GM19467 (cell line): ENCODE measurements at regions not wholly inside any gene's neighbourhood (a gene's known extent, or its start where the extent isn't known, plus 50 kb on each side); places are given as distances from the start of the nearest gene placed in this dataset.
A peak's percentile ranks its signal among the peaks of the same experiment; 100 is the strongest.

ENCODE experiments used
- ATAC-seq: cut with Tn5 transposase; IDR thresholded peaks from one replicate; pipeline ENCODE4 v1.9.1; 2021; ENCODE audit warnings: mild to moderate bottlenecking, moderate library complexity; ENCODE audit not compliant: unreplicated experiment

DNA sequence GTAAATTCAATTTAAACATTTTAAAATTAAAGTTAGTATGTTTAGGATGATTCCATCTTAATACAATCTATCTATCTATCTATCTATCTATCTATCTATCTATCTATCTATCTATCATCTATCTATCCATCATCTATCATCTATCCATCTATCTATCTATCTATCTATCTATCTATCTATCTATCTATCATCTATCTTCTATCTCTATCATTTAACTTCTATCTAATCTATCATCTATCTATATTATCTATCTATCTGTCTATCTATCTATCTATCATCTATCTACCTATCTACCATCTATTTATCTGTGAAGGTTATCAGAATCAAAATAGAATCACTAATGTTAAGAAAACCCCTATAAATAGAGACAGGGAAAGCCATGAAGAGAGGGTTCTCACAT, 78.3 kb downstream of the RAMP3 start:
- no peak for ATAC-seq

DNA sequence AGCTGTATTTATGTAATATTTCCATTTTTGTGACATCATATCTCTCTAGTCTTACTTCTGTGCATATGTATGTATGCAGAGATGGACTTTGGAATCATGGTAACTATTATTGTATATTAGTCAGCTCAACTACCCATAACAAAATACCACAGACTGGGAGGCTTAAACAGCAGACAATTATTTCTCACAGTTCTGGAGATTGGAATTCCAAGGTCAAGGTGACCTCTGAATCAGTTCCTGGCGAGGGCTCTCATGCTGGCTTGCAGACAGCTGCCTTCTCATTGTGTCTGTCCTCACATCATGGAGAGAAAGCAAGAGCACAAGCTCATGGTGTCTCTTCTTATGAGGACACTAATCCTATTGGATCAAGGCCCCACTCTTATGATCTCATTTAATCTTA, 79.1 kb downstream of the RAMP3 start:
- ATAC-seq: no peak

DNA sequence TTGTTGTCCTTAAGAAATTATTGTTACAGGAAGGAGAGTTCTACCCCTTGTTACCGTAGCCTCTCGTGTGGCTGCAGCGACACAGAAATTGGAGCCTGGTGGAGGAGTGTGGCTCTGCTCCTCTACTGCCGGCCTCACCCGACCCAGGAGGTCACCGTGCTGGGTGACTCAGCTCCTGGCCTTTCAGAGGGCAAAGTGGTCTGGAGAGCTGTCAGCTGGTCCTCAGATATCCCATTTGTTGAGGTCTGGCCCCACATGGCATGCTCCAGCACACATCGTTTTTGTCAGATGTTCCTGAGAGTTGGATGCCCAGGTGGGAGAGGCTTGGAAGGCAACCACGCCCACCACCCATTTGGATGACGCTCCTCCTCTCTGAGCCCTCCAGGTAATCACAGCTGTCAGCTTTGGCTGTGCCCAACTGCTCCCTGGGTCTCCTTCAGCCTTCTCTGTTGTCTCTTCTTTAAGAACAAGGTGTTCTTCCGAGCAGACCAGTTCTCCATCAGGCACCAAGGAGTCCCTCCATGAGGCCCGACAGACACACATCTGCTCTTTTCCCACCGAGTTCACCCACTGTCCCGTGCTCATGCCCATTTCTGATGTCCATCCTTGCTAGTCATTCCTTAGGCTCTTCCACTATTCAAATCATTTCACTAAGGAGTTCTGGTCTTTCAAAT, 80.3 kb downstream of the RAMP3 start:
- no peak for ATAC-seq

DNA sequence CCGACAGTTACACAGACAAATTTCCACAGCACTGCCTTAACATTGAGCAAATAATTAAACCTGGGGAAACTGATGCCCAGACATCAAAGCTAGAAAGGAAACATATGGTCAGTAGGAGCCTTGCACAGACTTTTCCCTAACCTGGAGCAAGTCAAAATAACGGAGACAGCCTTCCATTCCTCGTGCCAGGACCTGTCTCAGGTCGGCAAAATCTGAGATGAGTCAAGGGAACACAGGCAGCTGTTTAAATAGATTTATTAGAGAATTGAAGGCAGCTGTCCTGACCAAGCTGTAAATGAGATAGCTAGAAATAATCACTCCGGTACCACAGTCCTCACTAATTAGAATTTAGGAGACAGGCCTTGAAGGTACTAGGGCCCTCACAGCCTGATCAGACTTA, 81.2 kb downstream of the RAMP3 start:
- no peak for ATAC-seq

DNA sequence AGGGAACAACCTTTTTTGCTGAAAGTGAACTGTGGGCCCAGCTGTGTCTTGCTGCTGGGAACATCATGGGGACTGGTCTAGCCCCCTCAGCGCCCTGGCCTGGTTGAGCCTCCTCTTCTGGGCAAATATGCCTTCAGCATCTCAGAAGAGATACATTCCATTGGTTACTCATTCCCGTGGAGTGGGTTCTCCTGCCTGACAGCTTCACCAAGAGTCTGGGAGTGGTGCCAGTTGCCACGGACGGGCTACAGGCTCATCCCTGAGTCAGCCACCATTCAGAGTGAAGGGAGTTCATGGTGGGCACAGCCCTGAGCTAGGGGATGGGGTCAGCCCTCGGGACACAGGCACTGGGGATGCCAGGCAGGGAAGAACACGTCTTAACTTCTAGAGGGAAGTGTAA, 81.9 kb downstream of the RAMP3 start:
- no peak for ATAC-seq

DNA sequence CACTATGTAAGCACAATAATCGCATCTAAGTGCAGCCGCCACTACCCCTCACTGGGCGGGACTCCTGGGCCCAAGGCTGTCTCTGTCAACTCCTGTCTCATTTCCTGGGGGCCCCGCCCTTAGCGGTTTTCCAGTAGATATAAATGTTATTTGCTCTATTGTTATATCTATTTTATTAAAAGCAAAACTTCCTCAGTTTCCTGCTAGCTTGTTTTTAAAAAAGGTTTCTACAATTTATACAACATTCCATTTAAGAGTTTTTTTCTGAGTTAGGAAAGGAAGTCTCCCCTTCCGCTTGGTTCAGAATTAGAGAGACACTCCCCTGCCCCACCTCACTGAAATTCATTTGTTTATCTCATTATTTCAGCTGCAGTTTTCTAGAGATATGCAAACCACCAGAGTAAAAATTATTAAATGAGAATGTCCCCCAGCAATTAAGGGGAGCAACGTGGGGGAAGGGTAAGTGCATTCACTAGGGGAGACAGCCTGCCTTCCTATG, 82.7 kb downstream of the RAMP3 start:
- no peak for ATAC-seq

DNA sequence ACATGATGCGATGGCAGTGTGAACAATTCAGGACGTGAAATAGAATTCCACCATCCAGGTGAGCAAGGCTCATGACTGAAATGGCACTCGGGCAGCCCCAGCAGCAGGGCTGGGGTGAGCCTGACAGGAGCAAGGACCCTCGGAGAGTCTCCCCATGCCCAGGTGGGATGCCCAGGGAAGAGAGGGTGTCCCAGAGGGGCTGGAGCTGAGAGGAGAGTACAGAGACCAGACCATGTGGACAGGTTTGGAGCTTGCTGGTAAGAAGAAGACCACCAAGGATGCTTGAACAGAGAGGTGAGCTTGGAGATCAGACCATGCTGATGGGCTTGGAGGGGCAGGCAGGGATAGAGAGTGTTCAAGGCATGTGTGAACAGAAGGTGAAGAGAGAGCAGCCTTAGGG, 83.3 kb downstream of the RAMP3 start:
- ATAC-seq: no peak

DNA sequence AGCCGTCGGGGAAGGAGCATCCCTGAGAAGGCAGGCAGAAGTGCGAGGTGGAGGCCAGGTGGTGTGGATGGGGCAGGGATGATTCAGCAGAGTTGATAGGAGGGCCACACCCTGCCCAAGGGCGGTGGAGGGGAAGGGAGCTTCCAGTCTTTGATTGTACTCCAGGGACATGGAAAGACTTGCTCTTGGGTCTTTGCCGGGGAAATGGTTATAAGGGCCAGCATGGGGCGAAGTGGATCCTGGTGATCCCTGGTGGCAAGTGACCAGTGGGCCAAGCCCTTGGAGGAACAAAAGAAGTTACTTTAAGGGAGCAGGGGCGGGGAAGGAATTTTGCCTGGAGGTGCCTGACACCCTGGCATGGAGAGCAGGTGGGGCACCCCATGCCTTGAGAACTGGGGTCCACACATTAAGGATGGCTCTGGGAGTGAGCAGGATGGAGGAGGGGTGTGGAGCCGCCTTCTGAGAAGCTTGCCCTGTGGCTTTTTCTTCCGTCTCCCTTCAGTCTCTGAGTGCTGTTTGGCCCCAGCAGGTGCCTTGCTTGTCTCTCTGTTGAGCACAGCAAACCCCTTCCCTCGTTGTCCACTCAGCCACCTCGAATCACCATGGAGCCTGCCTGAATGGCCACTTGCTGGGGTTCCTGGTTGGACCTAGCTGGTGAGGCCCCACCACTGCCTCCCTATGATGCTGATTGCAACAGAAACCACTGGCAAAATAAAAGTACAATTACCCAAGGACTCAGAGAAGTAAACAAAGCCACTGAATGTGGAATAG, 83.9 kb downstream of the RAMP3 start:
- ATAC-seq: no peak

DNA sequence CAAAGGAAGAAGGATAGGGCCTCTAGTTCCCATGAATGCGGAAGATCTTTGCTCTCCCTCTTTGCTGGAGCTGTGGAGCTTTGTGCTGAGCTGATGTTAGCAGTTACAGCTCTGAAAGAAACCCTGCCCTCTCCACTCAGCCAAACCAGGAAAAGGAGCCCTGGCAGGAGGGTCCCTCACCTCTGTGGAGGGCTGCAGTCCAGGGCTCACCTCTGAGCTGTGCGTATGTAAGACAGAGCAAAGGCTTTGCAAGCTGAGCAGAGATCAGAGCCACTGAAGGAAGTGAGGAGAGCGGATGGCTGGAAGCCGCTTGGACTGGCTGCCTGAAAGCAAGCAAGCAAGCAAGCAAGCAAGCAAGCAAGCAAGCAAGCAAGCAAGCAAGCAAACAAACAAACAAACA, 84.7 kb downstream of the RAMP3 start:
- no peak for ATAC-seq

DNA sequence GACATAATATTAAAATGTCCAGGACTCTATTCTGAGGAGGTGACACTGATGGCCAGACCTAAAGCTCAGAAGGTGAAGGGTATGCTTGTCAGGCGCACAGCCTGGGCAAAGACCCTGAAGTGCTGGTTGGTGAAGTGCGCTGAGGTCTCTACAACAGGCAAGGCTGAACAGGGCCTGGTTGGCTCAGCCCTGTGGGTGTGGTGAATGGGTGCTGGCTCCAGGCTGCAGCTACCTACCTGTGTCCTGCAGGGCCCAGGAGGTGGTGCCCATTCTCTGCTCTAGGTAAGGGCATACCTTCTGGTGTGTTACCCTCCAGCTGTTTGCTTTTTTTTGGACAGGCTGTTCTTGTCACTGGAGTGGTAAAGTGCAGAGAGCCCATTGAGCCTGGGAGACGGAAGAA, 85.1 kb downstream of the RAMP3 start:
- ATAC-seq: no peak

DNA sequence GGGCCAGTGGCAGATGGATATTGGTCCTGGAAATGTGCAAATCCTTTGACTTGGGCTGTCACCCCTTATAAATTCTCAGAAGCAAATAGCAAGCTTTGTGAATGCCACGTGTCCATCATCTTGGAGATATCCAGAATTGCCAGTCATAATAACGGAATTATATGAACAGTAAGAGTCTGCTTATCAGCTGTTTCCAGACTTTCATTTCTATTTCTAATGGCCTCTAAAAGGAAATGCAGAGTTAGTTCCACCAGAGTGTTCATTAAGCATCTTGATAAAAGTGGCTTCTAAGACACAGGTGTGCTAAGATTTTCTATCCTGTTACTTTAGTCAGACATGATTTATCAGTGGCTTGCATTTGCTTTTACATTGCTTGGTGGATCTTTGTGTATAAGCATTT, 87.4 kb downstream of the RAMP3 start:
- ATAC-seq: no peak

DNA sequence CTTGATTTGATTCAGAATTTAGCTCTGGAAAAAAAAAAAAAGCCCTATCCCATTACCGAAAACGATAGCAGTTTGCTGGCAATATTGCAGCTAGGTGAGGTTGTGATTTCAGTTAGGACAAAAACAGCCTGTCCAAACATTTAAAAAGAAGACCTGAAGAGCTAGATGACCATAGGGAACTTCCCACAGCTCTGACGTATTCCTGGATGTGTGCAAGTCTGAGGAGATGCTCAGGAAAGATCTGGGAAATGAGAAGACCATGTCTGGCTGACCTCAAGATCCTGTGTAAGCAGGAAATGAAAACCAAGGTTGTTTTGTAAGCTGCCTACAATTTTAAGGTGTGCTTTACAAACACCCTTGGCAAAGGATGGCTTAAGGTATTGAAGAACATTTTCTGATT, 88.7 kb downstream of the RAMP3 start:
- ATAC-seq: no peak

DNA sequence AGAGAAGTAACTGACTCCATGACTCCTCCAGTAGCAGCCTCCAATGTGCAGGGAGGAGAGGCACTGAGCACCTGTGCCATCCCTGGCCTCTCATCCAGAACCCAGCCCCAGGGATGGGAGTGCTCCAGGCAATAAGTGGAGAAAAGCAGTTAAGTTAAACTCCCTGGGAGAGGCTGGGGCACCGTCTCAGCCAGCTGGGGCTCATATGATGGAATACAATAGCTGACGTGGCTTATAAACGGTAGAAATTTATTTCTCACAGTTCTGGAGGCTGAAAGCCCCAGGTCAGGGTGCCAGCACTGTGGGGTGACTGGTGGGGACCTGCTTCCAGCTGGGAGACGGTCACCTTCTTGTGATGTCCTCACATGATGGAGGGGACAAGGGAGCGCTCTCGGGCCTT, 94.7 kb downstream of the RAMP3 start:
- no peak for ATAC-seq

DNA sequence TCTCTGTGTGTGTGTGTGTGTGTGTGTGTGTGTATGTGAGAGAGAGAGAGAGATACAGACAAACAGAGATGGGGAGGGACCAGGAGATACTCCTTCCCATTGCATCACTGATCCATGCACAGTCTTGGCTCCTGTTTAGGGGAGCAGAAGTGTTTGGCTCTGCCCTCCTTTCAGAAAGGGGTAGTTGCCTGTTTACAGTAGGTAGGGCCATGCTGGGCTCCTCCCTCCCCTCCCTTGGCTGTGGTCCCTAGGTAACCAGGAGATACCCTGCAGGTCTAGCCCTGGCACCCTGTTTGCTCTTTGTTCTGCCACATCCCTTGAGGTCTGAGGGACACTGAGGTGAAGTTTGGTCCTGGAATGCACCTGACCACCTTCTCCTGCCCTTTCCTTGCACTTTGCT, 95.3 kb downstream of the RAMP3 start:
- no peak for ATAC-seq

DNA sequence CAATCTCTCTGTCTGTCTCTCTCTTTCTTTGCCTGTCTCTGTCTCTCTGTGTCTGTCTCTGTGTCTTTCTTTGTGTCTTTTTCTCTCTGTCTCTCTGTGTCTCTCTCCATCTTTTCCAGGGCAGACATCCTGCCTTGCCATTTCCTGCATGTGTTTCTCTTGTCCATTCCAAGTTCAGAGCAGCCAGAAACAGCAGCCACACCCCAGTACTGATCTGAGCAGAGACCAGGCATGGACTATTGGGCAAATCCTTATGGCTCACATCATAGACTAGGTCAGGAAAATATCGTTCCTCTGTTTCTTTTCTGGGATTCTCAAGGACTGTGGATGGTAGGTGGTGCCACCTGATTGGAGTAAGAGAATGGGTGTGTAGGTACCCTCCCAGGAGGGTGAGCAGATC, 95.8 kb downstream of the RAMP3 start:
- ATAC-seq: no peak

DNA sequence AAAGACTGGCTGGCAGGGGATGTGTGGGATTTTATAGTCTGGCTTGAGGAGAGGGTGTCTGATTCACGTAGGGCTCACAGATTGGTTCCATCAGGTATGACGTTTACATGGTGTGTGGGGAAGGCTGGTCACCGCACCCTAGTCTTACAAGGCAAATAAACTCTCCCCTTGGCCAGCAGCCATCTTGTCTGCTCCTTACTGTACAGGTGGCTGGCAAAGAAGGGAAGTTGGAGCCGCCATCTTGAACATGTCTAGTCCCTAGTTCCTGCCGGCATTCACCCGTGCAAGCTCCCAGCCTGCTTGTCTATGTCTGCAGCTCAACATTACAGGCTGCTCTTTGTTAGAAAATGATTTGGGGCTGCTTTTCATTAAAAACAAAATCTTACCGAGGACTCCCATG, 97.6 kb downstream of the RAMP3 start:
- ATAC-seq: no peak

DNA sequence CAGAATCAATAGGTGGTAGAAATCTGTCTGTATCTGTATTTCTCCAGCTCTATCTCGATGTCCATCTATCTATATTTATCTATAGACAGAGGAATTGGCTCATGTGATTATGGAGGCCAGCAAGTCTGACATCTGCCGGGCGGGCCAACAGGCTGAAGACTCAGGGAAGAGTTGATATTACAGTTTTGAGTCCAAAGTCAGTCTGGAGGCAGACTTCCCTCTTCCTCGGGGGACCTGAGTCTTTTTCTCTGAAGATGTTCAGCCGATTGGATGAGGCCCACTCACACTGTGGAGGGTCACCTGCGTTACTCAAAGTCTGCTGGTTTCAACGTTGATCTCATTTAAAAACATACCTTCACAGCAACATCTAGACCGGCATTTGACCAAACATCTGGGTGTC, 98.7 kb downstream of the RAMP3 start:
- no peak for ATAC-seq

DNA sequence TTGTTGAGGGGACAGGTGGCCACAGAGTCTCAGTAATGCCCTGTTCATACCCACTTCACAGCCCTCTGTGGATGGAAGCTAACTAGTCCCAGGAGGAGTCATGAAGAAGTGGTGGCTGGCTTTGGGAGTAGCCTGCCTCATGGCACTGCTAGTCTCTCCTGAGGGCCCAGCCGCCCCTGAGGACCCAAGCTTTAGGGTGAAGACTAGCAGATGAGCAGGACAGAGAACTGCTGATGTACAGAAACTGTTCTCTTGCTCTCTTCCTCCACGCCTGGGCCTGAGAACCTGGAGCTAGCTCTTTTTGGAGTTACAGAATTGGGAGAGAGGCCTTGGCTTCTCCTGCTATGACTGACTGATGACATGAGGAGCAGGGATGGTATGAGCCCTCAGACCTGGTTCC, 99.2 kb downstream of the RAMP3 start:
- ATAC-seq: no peak

DNA sequence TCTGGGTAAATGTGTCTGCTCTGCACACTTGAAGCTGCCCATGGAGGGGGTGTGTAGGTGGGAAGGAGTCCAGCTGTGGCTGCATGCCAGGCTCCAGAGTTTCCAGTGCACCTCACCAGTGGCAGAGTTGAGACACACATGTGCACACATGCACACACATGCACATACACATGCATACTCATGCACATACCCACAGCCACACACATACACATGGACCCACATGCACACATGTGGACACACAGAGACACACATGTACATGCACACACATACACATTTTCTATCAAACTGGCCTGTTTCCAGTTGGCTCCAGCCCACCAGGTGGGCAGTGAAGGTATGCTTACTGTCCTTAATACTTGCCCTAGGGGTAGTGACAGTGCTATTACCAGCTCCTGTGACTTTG, 99.7 kb downstream of the RAMP3 start:
- ATAC-seq: no peak

DNA sequence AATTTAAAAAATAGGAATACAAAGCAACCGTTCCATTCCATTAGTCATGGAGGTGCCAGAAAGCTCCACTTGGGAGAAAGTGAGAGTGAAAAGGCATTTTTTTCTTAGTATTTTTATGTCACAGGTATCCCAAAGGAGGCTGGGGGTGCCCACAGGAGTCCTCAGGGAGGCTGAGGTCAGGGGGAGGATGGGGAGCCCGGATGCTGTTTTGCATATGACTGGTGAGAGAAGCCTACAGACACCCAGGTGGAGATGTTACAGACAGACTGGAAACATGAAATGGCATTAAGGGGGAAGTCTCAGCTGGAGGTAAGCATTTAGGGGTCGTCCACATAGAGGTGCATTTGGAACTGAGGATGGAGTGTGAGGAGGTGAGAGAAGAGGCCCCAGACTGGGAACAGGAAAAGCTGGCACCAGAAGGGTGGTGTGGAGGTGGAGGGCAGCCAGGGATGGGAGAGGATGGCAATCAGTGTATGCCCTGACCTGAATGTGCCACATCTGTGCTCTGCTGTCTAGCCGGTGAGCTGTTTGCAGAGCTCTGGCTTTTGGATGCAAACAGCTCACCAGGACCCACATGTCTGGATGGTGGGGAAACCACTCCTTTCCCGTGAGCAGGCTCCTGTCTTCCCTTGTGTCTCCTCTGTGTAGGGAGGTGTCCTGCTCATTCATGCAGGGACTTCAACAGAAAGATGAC, 101.1 kb downstream of the RAMP3 start:
- ATAC-seq: no peak

DNA sequence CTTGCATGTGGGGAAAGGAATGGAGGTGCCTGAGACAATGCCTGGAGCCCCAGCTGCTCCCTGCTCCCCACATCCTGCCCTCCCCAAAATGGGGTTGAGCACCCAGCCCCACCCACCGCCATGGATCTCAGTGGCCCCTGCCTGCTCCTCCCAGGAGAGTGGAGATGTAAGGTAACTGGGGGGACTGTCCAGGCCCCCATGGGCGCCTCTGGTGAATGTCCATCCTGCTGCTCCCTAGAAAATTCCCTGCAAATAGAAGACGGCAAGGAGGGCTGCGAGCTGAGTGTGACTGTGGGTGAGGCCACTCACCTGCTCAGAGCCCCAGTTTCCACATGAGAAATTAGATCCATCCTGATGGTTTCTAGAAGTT, 101.6 kb downstream of the RAMP3 start:
- no peak for ATAC-seq

DNA sequence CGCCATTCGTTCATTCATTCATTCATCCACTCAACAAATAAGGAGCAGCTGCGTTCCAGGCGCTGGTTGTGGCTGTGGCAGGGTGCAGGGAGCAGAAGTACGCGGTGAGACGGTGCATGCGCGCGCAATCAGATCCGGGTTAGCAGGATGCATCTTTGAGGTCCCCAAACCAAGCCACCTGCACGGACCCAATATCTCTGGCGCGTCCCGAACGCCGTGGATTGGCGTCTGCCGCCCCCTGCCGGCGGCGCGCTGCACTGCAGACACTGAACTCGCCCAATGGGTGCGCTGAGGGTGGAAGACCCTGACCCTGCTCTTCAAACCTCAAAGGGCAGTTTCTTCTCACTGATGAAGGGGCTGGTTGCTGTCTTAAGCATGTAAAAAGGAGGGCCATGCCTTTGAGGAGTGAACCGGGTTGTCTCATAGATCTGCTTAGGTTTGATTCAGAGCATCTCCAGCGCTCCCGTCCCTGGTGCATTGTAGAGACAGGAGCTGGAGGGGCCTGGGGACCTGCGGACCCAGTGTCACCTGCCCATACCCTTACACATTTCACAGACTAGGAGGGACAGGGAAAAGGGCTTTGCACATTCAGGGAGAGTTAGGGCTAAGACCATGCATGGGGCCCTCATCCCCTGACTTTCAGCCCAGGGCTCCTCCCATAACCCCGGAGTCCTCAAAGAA, 102.5 kb downstream of the RAMP3 start:
- peak; percentile 52 for ATAC-seq
